ENCODE measurements at regions not wholly inside any gene's neighbourhood (a gene's known extent, or its start where the extent isn't known, plus 50 kb on each side); places are given as distances from the start of the nearest gene placed in this dataset.
A peak's percentile ranks its signal among the peaks of the same experiment; 100 is the strongest.
"Not testable (repeated sequence)": the region's sequence is repeated elsewhere in the genome, so short reads cannot be mapped to it uniquely, and the experiment has no call there.

GRCh38 chr11:70550456-70551195 is 152.3 kb downstream of the CTTN start:
- no peaks in the 10 kb centered on the region for H3K4me1 Mint-ChIP-seq (ENCODE audit: low read depth)
- intact Hi-C loops (cut with micrococcal nuclease): no loop called here
- no peak overlapping the region for H3K4me3 Mint-ChIP-seq

GRCh38 chr11:70551351-70552166 is 153.2 kb downstream of the CTTN start:
- Mint-ChIP-seq H3K4me1 (ENCODE audit: low read depth) (no peaks in the 10 kb centered on the region), H3K27ac (no peak overlapping the region), H3K27me3 (peaks cover 4% of the 10 kb centered on the region), H3K9me3 (no peaks in the 10 kb centered on the region), H3K4me3 (no peak overlapping the region), H3K36me3 (ENCODE audit: low read depth) (no peaks in the 10 kb centered on the region)
- intact Hi-C loops (cut with micrococcal nuclease): no loop called here

More at GRCh38 chr11:70550456-70551195, 152.3 kb downstream of the CTTN start:
- H3K36me3 Mint-ChIP-seq (ENCODE audit: low read depth): no peaks in the 10 kb centered on the region
- H3K9me3 Mint-ChIP-seq: no peaks in the 10 kb centered on the region
- no peak overlapping the region for H3K27ac Mint-ChIP-seq
- H3K27me3 Mint-ChIP-seq: peaks cover 2% of the 10 kb centered on the region

GRCh38 chr11:70552167-70553150 is 154.1 kb downstream of the CTTN start:
- intact Hi-C loops (cut with micrococcal nuclease): no loop called here
- peaks cover 2% of the 10 kb centered on the region for H3K27me3 Mint-ChIP-seq
- H3K27ac Mint-ChIP-seq: no peak overlapping the region
- no peaks in the 10 kb centered on the region for H3K4me1 Mint-ChIP-seq (ENCODE audit: low read depth)
- no peaks in the 10 kb centered on the region for H3K36me3 Mint-ChIP-seq (ENCODE audit: low read depth)
- no peaks in the 10 kb centered on the region for H3K9me3 Mint-ChIP-seq
- no peak overlapping the region for H3K4me3 Mint-ChIP-seq

- intact Hi-C loops (cut with micrococcal nuclease): no loop called here
- Mint-ChIP-seq H3K36me3 (ENCODE audit: low read depth) (no peaks in the 10 kb centered on the region), H3K4me1 (ENCODE audit: low read depth) (no peaks in the 10 kb centered on the region), H3K4me3 (no peak overlapping the region), H3K9me3 (no peaks in the 10 kb centered on the region), H3K27ac (no peak overlapping the region), H3K27me3 (peaks cover 2% of the 10 kb centered on the region)
Measured at GRCh38 chr11:70555078-70555477, 156.7 kb downstream of the CTTN start.

- Mint-ChIP-seq H3K9me3 (no peaks in the 10 kb centered on the region), H3K4me3 (no peak overlapping the region), H3K27me3 (peaks cover 5% of the 10 kb centered on the region), H3K4me1 (ENCODE audit: low read depth) (no peaks in the 10 kb centered on the region), H3K27ac (no peak overlapping the region), H3K36me3 (ENCODE audit: low read depth) (no peaks in the 10 kb centered on the region)
- intact Hi-C loops (cut with micrococcal nuclease): no loop called here
Measured at GRCh38 chr11:70556884-70557741, 158.8 kb downstream of the CTTN start.

- H3K27ac Mint-ChIP-seq: no peak overlapping the region
- no peak overlapping the region for H3K4me3 Mint-ChIP-seq
- no peaks in the 10 kb centered on the region for H3K9me3 Mint-ChIP-seq
- intact Hi-C loops (cut with micrococcal nuclease): no loop called here
- no peaks in the 10 kb centered on the region for H3K4me1 Mint-ChIP-seq (ENCODE audit: low read depth)
- no peaks in the 10 kb centered on the region for H3K36me3 Mint-ChIP-seq (ENCODE audit: low read depth)
- peaks cover 5% of the 10 kb centered on the region for H3K27me3 Mint-ChIP-seq
Measured at GRCh38 chr11:70557742-70558485, 159.6 kb downstream of the CTTN start.

GRCh38 chr11:70558681-70559080 is 160.4 kb downstream of the CTTN start:
- Mint-ChIP-seq H3K4me3 (no peak overlapping the region), H3K27me3 (peaks cover 5% of the 10 kb centered on the region), H3K36me3 (ENCODE audit: low read depth) (no peaks in the 10 kb centered on the region), H3K9me3 (no peaks in the 10 kb centered on the region), H3K4me1 (ENCODE audit: low read depth) (no peaks in the 10 kb centered on the region), H3K27ac (no peak overlapping the region)
- intact Hi-C loops (cut with micrococcal nuclease): no loop called here

- intact Hi-C loops (cut with micrococcal nuclease): no loop called here
- Mint-ChIP-seq H3K4me1 (ENCODE audit: low read depth) (no peaks in the 10 kb centered on the region), H3K36me3 (ENCODE audit: low read depth) (no peaks in the 10 kb centered on the region), H3K4me3 (no peak overlapping the region), H3K9me3 (no peaks in the 10 kb centered on the region), H3K27ac (no peak overlapping the region), H3K27me3 (peaks cover 11% of the 10 kb centered on the region)
Measured at GRCh38 chr11:70559516-70559915, 161.2 kb downstream of the CTTN start.

- H3K27ac Mint-ChIP-seq; H3K9me3 Mint-ChIP-seq; intact Hi-C loops (cut with micrococcal nuclease); H3K4me1 Mint-ChIP-seq (ENCODE audit: low read depth); H3K4me3 Mint-ChIP-seq; H3K36me3 Mint-ChIP-seq (ENCODE audit: low read depth): not testable (repeated sequence)
- H3K27me3 Mint-ChIP-seq: peaks cover 11% of the 10 kb centered on the region
Measured at GRCh38 chr11:70560621-70561020, 162.3 kb downstream of the CTTN start.

- intact Hi-C loops (cut with micrococcal nuclease): no loop called here
- H3K27me3 Mint-ChIP-seq: peaks cover 18% of the 10 kb centered on the region
- peaks cover 19% of the 10 kb centered on the region for H3K4me1 Mint-ChIP-seq (ENCODE audit: low read depth)
- H3K27ac Mint-ChIP-seq: no peak overlapping the region
- H3K36me3 Mint-ChIP-seq (ENCODE audit: low read depth): no peaks in the 10 kb centered on the region
- H3K9me3 Mint-ChIP-seq: no peaks in the 10 kb centered on the region
- no peak overlapping the region for H3K4me3 Mint-ChIP-seq
Measured at GRCh38 chr11:70566768-70567530, 168.6 kb downstream of the CTTN start.

GRCh38 chr11:70567680-70568034 is 169.3 kb downstream of the CTTN start:
- intact Hi-C loops (cut with micrococcal nuclease): no loop called here
- Mint-ChIP-seq H3K9me3 (no peaks in the 10 kb centered on the region), H3K4me3 (peak overlapping the region; percentile 69), H3K4me1 (ENCODE audit: low read depth) (peaks cover 19% of the 10 kb centered on the region), H3K27me3 (peaks cover 18% of the 10 kb centered on the region), H3K36me3 (ENCODE audit: low read depth) (no peaks in the 10 kb centered on the region), H3K27ac (no peak overlapping the region)
